ENCODE measurements at regions not wholly inside any gene's neighbourhood (a gene's known extent, or its start where the extent isn't known, plus 50 kb on each side); places are given as distances from the start of the nearest gene placed in this dataset.

DNA sequence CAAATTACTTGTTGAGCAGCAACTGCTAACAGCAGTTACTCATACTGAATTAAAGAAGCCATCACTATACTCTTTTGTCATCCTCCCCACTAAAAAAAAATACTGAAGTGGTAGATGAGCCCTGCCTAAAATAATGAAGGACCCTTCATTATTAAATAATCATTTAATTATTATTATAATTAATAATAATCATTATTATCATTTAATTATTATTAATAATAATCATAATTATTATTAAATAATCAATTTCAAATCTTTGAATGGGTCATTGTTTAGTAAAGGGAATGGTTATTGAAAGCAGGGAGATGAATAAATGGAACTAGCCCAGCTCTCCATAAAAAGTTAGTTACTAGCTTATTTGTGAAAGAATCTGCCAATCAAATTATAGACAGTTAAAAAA lies 396.4 kb downstream of the NFIB start:
- Histone ChIP-seq H3K4me1 (ENCODE audit: insufficient read depth, low read length) (no peaks in the 10 kb centered on the region), H2AFZ (ENCODE audit: low read length) (no peak overlapping the region), H2BK5ac (ENCODE audit: insufficient read length, low read length) (no peak overlapping the region), H3K9ac (ENCODE audit: extremely low read depth, insufficient read length, low read length) (no peak overlapping the region), H4K91ac (ENCODE audit: insufficient read length, low read depth, low read length) (no peak overlapping the region), H2BK20ac (ENCODE audit: low read depth, low read length, poor library complexity, severe bottlenecking) (no peak overlapping the region), H3K79me1 (ENCODE audit: insufficient read depth, low read depth, low read length, poor library complexity, severe bottlenecking) (no peaks in the 10 kb centered on the region), H3K9me3 (ENCODE audit: control insufficient read depth, low read depth, low read length) (no peaks in the 10 kb centered on the region), H3K23me2 (ENCODE audit: insufficient read length, low read depth, low read length, poor library complexity, severe bottlenecking) (no peaks in the 10 kb centered on the region), H3K27me3 (ENCODE audit: insufficient read depth, low read length) (no peaks in the 10 kb centered on the region), H3K79me2 (ENCODE audit: insufficient read depth, low read length) (no peaks in the 10 kb centered on the region), H3K4ac (ENCODE audit: low read depth, low read length) (no peak overlapping the region), H2AK5ac (ENCODE audit: insufficient read length, low read length) (no peak overlapping the region), H3K23ac (ENCODE audit: insufficient read length, low read depth, low read length) (no peak overlapping the region), H3K18ac (ENCODE audit: insufficient read length, low read depth, low read length) (no peak overlapping the region), H3K14ac (ENCODE audit: insufficient read depth, low read length) (no peak overlapping the region), H3K27ac (ENCODE audit: insufficient read length, low read depth, low read length) (no peak overlapping the region), H2BK12ac (ENCODE audit: insufficient read length, low read depth, low read length) (no peak overlapping the region), H3K56ac (ENCODE audit: insufficient read length, low read depth, low read length) (no peak overlapping the region), H4K8ac (replicated peaks; ENCODE audit: insufficient read length, low read depth, low read length) (no peak overlapping the region), H3K4me2 (ENCODE audit: insufficient read depth, insufficient read length, low read length) (no peak overlapping the region), H2BK120ac (ENCODE audit: low read depth, low read length, poor library complexity, severe bottlenecking) (no peak overlapping the region), H3T11ph (ENCODE audit: low read length) (no peak overlapping the region), H4K20me1 (ENCODE audit: control insufficient read depth, insufficient read depth, insufficient read length) (no peaks in the 10 kb centered on the region), H2BK15ac (ENCODE audit: low read depth, low read length) (no peak overlapping the region), H4K5ac (ENCODE audit: insufficient read length, low read depth, low read length) (no peak overlapping the region)
- TF ChIP-seq, protein P1, sequence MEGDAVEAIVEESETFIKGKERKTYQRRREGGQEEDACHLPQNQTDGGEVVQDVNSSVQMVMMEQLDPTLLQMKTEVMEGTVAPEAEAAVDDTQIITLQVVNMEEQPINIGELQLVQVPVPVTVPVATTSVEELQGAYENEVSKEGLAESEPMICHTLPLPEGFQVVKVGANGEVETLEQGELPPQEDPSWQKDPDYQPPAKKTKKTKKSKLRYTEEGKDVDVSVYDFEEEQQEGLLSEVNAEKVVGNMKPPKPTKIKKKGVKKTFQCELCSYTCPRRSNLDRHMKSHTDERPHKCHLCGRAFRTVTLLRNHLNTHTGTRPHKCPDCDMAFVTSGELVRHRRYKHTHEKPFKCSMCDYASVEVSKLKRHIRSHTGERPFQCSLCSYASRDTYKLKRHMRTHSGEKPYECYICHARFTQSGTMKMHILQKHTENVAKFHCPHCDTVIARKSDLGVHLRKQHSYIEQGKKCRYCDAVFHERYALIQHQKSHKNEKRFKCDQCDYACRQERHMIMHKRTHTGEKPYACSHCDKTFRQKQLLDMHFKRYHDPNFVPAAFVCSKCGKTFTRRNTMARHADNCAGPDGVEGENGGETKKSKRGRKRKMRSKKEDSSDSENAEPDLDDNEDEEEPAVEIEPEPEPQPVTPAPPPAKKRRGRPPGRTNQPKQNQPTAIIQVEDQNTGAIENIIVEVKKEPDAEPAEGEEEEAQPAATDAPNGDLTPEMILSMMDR (conservative IDR thresholded peaks at IDR 0.05) = no peak
- Mint-ChIP-seq H3K27me3 (ENCODE audit: low read depth) (no peaks in the 10 kb centered on the region), H3K36me3 (ENCODE audit: insufficient read depth in 1 of 3, low read depth in 3 of 3) (no peaks in the 10 kb centered on the region; a peak in 1 of 7 replicates), H3K4me3 (no peak overlapping the region), H3K27ac (no peak overlapping the region), H3K4me1 (no peaks in the 10 kb centered on the region), H3K9me3 (no peaks in the 10 kb centered on the region)
- no peak for DNase-seq
